ENCODE measurements at regions not wholly inside any gene's neighbourhood (a gene's known extent, or its start where the extent isn't known, plus 50 kb on each side); places are given as distances from the start of the nearest gene placed in this dataset.

- no peak overlapping the region for H3K4me3 ChIP-seq (ENCODE audit: low read length)
- no peak for DNase-seq (ENCODE audit: low read depth)
- TF ChIP-seq, protein P1, sequence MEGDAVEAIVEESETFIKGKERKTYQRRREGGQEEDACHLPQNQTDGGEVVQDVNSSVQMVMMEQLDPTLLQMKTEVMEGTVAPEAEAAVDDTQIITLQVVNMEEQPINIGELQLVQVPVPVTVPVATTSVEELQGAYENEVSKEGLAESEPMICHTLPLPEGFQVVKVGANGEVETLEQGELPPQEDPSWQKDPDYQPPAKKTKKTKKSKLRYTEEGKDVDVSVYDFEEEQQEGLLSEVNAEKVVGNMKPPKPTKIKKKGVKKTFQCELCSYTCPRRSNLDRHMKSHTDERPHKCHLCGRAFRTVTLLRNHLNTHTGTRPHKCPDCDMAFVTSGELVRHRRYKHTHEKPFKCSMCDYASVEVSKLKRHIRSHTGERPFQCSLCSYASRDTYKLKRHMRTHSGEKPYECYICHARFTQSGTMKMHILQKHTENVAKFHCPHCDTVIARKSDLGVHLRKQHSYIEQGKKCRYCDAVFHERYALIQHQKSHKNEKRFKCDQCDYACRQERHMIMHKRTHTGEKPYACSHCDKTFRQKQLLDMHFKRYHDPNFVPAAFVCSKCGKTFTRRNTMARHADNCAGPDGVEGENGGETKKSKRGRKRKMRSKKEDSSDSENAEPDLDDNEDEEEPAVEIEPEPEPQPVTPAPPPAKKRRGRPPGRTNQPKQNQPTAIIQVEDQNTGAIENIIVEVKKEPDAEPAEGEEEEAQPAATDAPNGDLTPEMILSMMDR (conservative IDR thresholded peaks at IDR 0.05; ENCODE audit: low read depth, low read length), result no peak
These were observed 517.7 kb upstream of the WWC1 start for GRCh38 chr5:167773668-167774301.

- H3K4me3 ChIP-seq (ENCODE audit: low read length), result no peak overlapping the region
- no peak for DNase-seq (ENCODE audit: low read depth)
- TF ChIP-seq, protein P1 (conservative IDR thresholded peaks at IDR 0.05; ENCODE audit: low read depth, low read length), result no peak
These were observed 513.7 kb upstream of the WWC1 start for GRCh38 chr5:167777746-167778145.

- DNase-seq (ENCODE audit: low read depth), result peak; percentile 75
- no peak overlapping the region for H3K4me3 ChIP-seq (ENCODE audit: low read length)
- TF ChIP-seq, protein P1 (conservative IDR thresholded peaks at IDR 0.05; ENCODE audit: low read depth, low read length), result no peak
These were observed 513.2 kb upstream of the WWC1 start for GRCh38 chr5:167778228-167778627.

DNA sequence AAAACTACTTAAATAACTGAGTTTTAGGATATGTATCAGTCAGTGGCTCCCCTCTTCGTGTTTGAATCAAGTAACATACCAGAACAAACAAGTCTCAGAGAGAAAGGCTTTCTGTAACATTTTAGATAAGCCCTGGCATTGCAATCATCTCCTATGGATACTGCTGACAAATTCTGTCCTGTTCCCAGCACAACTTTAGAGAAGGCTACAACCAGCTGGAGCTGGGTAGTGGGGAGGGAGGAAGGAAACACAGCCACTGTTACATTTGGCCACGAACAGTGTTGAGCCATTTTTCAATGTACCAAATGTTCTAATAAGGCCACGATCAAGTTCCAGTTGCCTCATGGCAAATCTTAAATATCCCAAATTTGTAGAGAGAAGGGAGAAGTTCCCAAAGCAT lies 511.8 kb upstream of the WWC1 start:
- DNase-seq (ENCODE audit: low read depth), result no peak

DNA sequence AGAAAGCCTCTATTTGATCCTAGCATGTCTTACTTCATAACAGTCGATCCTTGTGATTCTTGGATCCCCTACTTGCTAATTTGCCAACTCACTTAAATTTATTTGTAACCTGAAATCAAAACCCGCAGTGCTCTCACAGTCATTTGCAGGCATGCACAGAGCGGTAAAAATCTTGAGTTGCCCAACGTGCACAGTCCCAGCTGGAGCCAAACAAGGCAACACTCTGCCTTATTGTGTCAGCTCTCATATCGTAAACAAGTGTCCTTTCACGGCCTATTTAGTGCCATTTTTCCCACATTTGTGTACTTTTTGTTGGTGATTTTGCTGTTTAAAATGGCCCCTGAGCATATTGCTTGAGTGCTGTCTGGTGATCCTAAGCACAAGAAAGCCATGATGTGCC lies 511.3 kb upstream of the WWC1 start:
- TF ChIP-seq, protein P1 (conservative IDR thresholded peaks at IDR 0.05; ENCODE audit: low read depth, low read length), result no peak
- no peak overlapping the region for H3K4me3 ChIP-seq (ENCODE audit: low read length)
- no peak for DNase-seq (ENCODE audit: low read depth)

More for the DNA sequence above, 511.8 kb upstream of the WWC1 start:
- TF ChIP-seq, protein P1 (conservative IDR thresholded peaks at IDR 0.05; ENCODE audit: low read depth, low read length), result no peak
- no peak overlapping the region for H3K4me3 ChIP-seq (ENCODE audit: low read length)

GRCh38 chr5:167783145-167783817 lies 508.2 kb upstream of the WWC1 start:
- TF ChIP-seq, protein P1 (conservative IDR thresholded peaks at IDR 0.05; ENCODE audit: low read depth, low read length), result no peak
- no peak overlapping the region for H3K4me3 ChIP-seq (ENCODE audit: low read length)
- DNase-seq (ENCODE audit: low read depth), result no peak

DNA sequence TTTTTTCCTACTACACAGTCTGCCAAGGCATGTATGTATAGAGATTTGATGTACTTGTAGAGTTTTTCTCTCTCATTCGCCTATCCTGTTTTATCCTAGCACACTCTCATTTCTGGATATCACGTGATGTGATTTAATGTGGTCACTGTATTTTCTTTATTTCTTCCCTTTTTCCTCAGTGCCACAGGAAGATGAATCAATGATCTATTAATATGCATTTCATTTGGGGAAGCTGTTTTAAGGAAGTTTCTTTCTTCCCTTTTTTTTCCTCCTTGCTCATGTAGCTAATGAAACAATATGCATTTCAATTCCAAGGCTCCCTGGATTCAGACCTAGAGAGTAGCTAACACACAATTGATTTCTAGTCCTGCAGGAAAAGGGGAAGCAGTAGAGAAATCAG lies 506.3 kb upstream of the WWC1 start:
- TF ChIP-seq, protein P1 (conservative IDR thresholded peaks at IDR 0.05; ENCODE audit: low read depth, low read length), result no peak
- DNase-seq (ENCODE audit: low read depth), result no peak
- no peak overlapping the region for H3K4me3 ChIP-seq (ENCODE audit: low read length)
